ENCODE measurements at regions not wholly inside any gene's neighbourhood (a gene's known extent, or its start where the extent isn't known, plus 50 kb on each side); places are given as distances from the start of the nearest gene placed in this dataset.

DNA sequence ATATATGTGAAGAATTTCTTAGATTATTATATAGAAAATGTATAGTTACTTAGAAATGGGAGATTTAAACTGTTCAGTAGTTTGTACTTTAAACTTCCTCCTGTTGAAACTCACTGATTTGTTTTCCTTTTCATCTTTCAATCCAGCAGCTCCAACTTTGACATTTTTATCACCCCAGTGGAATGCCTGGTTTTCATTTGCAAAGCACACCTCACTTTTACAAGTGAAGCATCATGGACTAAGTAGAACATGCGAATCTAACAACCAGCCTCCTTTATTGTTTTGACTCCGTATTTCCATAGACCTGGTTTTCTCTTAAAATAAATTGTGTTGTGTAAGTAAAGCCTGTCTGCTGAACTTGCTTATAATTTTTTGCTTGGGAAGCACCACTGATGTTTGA, 97.8 kb upstream of the ROBO2 start:
- no peak for TF ChIP-seq POLR2AphosphoS5 (IDR thresholded peaks at IDR 0.05; ENCODE audit: low read depth, low read length)
- no peak for TF ChIP-seq POLR2A (IDR thresholded peaks at IDR 0.05; ENCODE audit: low read depth, low read length)
- TF ChIP-seq TAF1 (IDR thresholded peaks at IDR 0.05; ENCODE audit: low read depth, low read length) = no peak
- no peak for TF ChIP-seq POU2F2 (IDR thresholded peaks at IDR 0.05; ENCODE audit: low read depth, low read length)
- TF ChIP-seq SPI1 (IDR thresholded peaks at IDR 0.05; ENCODE audit: low read depth, low read length) = no peak
